ENCODE measurements at regions not wholly inside any gene's neighbourhood (a gene's known extent, or its start where the extent isn't known, plus 50 kb on each side); places are given as distances from the start of the nearest gene placed in this dataset.

DNA sequence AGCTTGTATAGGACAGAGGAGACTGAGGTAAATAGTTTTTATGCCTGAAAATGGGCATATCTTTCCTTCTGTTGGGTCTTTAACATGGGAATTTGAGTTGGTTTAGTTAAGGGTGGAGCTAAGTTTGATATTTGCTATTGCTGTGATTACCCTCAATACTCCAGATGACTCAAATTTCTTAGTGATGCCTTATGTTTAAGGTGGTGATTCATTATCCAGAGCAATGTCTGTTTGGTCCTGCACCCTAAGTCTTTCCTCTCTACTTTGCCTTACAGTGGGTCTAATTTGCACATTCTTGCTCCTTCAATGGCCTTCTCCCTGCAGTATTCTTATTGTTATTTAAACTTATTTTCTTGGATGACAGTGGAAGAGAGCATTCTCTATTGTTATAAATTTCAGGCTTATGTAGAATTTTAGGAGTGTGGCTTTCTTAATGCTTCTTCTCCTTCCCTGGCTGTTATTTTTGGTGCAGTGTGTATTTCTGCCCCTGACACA, 312.9 kb upstream of the RPS23 start:
- TF ChIP-seq, protein P1, sequence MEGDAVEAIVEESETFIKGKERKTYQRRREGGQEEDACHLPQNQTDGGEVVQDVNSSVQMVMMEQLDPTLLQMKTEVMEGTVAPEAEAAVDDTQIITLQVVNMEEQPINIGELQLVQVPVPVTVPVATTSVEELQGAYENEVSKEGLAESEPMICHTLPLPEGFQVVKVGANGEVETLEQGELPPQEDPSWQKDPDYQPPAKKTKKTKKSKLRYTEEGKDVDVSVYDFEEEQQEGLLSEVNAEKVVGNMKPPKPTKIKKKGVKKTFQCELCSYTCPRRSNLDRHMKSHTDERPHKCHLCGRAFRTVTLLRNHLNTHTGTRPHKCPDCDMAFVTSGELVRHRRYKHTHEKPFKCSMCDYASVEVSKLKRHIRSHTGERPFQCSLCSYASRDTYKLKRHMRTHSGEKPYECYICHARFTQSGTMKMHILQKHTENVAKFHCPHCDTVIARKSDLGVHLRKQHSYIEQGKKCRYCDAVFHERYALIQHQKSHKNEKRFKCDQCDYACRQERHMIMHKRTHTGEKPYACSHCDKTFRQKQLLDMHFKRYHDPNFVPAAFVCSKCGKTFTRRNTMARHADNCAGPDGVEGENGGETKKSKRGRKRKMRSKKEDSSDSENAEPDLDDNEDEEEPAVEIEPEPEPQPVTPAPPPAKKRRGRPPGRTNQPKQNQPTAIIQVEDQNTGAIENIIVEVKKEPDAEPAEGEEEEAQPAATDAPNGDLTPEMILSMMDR (IDR thresholded peaks at IDR 0.05) = no peak
- no peak for TF ChIP-seq POLR2A (IDR thresholded peaks at IDR 0.05)
